COLO668 (cell line): ENCODE measurements at regions not wholly inside any gene's neighbourhood (a gene's known extent, or its start where the extent isn't known, plus 50 kb on each side); places are given as distances from the start of the nearest gene placed in this dataset.
"Not testable (repeated sequence)": the region's sequence is repeated elsewhere in the genome, so short reads cannot be mapped to it uniquely, and the experiment has no call there.

ENCODE experiments used
- DNase-seq: peaks from one replicate; lab custom pipeline; 2025; ENCODE audit not compliant: unreplicated experiment; lab: John Stamatoyannopoulos, UW

DNA sequence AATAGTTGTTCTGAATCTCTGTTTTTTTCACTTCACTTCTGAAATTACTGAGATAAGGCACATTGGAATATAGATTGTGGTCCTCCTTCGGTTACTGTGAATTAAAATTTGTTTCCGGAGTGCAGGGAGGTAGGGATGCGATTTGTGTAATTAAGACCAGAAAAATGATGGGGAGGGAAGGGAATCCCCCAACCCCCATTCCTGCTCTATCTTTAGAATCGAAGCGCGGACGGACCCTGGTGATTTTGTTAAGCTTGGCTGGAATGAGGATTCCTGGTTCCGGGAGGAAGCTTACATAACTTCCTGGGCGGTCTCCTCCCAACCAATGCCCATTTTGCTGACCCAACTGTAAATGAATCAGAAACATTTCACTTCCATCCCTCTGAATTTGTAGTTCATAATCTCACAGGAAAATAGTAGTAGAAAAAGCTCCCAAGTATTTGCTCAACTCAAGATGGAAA is 220.1 kb upstream of the MSX2 start:
- DNase-seq: no peak

DNA sequence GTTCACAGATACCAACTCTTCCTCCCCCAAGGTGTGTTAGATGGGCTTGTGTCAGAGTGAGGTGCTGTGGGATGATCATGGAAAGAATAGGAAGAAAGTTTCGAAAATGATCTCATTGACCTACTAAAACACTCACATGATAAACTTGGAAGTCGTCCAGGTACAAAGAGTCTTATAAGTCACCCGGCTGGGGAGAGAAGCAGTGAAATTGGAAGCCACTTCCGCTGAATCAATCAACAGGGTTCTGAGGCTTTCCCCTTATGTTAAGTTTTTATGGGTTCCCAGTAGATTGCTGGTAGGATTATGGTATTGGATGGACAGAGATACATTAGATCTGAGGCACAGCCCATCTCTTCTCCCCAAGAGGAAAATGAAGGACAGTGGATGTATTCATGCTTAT is 218.8 kb upstream of the MSX2 start:
- no peak for DNase-seq

DNA sequence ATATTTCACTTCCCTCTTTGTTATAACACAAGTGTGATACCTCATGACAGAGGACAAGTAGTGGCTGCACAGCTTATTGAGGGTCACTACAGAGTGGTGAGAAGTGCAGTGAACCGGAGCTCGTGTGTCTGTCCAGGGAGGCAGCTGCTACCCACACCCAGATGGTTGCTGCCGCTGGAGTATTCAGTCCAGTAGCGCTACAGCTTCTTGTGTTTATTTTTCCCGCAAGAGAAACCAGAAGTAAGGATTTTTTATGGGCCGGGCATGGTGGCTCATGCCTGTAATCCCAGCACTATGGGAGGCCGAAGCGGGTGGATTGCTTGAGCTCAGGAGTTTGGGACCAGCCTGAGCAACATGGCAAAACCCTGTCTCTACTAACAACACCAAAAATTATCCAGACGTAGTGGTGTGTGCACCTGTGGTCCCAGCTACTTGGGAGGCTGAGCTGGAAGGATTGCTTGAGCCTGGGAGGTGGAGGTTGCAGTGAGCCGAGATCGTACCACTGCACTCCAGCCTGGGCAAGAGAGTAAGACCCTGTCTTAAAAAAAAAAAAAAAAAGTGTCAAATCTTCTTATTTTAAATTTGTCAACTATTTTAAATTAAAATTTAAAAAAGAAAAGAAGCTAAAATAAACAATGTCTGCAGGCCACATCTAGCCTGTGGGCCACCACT is 213.5 kb upstream of the MSX2 start:
- DNase-seq: not testable (repeated sequence)

DNA sequence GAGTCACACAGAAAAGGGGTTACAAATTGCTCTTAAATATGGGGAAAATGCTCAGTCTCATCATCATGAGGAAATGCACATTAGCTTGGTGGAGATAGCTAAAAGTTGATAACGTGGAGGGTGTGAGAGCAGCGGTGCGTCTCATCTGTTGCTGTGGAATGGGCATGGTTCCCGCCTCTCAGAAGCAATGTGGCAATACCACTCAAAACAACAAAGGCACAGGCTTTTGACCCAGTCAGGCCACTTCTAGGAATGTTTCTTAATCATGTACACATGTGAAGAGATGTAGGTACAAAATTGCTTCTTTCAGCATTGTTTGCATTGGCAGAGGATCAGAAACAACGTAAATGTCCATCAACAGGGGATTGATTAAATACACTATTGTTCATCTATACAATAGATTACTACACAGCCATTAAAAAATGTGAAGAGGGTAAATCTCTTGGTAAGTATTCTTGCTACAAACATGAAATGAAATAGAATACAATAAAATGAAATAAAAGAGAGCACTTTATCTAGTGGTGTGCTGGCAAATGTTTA is 212.6 kb upstream of the MSX2 start:
- no peak for DNase-seq

DNA sequence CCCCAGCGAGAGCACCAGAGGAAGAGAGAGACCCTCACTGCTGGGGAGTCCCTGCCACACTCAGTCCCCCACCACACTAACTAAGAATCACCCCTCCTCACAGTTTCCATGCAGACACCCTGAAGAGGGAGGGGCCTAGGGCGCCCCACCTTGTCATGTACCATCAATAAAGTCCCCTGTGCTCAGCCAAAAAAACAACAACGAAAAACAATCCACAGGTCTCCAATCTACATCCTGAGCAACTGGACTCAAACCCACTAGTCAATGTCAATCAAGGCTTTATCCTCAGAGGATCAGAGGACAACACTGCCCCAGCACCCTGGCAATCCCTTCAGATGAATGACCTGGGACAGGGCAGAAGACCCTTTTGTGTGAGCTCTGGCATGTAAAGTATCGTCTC is 210.1 kb upstream of the MSX2 start:
- no peak for DNase-seq

DNA sequence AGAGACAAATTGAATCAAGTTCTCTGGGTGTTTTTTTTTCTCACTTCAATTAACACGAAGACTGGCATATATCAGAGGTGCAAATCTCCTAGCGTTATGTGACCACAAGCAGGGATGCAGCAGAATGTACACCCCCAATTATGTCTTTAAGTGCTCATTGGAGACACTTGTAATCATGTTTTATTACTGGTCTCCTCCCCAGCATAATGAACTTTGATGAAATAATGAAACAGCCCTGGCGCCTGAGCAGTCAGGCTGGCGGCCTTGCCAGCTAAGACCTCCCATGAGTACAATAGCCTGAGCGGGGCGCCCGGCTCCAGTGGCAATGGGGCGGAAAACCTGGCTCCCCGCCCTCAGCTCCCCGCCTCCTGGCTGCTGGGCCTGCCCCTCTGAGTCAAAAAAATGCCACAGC is 209.4 kb upstream of the MSX2 start:
- DNase-seq: no peak

DNA sequence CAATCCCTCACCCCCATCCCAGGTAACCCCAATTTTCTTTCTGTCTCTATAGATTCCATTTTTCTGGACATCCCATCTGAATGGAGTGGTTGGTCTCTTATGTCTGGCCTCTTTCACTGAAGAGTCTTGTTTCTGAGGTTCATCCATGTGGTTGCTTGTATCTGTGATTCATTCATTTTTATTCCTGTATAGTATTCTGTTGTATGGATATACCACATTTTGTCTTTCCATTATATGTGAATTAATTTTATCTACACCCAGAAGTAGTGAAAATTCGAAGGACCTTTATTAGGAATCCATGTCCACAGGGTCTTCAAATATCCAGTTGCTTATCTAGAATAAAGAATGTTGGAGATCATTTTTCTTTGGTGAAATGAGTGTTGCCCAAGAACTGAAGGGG is 207.6 kb upstream of the MSX2 start:
- DNase-seq: no peak

DNA sequence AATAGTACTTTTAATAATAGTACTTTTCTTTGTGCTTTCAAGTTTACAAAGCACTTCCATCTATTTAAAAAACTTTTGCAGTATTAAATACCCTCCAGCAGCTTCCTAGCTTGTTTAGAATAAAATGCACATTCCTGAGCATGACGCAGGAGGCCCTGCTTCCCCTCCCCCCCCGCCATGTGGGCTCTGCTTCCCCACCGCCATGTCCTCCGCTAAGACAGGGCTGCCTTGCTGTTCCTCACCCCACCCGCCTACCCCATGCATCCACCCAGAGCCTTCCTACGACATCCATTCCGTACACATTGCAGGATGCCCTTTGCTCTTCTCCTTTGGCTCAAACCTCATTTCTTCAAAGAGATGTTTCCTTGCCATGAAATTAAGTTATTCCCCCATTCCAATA is 205.9 kb upstream of the MSX2 start:
- DNase-seq: no peak

DNA sequence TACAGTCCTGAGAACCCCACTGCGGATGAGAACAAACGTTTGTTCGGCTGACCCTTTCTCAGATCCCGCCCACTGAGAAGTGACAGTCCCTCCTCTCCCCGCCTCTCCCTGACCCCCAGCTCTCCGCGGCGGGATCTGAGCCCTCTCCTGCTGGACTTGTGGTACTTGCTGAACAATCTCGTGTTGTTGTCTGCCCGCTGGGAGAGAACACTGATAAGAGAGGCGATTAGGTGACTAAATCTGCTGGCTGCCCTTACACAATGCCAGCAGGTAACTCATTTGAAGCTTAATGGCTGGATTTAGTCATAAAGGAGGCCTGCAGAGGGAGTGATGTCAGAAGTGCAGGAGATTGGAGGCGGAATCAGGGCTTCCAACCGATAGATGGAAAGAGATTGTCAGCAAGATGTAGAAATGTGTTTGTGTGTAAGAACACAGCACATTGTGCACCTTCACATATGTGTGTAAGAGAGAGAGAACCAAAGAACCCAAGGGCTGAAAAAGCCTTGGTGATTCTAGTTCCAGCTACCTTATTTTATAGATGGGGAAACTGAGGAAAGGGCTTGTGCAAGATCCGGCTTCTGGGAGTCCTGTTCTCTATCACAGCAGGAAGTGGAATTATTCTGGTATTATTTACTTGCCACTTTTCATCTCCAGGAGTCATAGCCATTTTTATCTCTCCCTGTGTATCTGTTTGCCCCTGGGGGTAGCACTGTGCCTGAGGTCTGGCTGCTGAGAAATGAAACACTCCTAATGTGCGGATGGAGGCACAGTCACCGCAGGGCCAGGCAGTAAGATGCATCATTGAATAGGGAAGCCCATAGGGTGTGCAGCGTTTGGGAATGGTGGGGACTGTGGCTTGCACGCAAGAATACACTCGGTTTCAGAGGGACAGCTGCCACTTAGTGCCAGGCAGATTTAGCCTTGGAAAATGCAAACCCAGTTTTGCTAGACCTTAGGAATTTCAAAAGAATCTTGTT is 203.7 kb upstream of the MSX2 start:
- DNase-seq: no peak

DNA sequence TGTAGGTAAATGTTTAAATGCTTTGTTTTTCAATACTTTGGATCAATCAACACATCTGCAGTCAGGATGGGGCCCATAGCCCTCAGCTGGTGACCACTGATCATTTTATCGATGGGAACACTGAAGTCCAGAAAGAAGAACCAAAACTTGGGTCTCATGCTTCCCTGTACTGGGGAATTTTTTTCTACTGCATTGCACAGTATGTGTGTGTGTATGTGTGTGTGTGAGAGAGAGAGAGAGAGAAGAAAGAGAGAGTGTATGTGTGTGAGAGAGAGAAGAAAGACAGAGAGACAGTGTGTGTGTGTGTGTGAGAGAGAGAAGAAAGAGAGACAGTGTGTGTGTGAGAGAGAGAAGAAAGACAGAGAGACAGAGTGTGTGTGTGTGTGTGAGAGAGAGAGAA is 202.9 kb upstream of the MSX2 start:
- DNase-seq: no peak

DNA sequence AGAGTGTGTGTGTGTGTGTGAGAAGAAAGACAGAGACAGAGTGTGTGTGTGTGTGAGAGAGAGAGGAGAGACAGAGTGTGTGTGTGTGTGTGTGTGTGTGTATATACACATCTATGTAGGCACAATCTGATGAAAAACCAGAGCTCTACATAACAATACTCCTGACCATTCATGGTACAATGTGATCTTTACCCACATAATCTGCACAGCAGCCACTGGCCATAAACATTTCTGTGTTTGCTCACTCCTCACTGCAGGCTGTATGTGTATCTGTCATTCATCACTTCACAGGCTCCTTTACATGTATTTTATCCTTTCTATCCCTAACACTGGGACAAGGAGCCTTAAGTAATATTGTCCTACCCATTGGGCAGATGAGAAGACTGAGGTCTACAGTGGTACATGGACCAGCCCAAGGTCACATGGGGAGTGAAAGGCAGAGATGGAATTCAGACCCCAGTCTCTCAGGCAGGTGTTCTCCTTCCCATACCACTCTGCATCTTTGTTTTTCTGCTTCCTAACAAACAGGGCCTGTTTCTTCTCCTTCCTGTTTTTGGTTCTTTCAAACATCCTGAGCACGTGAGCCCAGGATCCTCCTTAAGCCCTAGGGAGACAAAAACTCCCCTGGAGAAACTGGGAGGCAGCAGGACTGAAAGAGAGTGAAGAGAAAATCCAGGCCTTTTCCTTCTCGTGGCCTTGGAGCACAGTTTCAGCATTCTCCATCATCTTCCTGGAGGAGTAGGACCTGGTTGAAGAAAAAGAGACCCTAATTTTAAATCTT is 201.7 kb upstream of the MSX2 start:
- no peak for DNase-seq

DNA sequence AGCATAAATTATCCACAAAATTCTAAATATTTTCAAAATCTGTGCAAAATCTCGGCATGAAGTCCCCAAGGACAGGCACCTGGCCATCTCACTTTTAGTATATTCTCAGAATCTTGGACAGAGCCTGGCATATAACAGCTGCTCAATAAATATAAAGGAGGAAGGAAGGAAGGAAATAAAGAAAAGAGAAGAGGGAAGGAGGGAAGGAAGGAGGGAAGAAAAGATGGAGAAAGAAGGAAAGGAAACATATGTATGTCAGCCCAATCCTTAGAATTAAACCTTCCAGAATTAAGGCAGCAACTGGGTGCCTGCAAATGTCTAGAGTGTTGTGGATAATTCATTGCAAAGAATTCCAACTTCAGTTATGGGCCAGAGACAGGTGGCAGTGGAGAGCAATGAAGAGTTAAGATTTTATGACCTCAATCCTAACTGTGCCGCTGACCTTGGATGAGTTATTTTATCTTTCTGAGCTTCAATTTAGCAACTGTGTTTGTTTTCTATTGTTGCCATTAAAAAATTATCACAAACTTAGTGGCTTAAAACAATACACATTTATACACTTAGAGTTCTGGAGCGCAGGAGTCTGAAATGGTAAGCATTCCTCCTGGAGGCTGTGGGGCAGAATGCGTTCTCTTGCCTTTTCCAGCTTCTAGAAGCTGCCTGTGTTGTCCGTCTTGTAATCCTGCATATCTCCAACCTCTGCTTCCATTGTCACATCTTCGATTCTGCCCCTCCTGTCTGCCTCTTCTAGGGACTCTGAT is 200.9 kb upstream of the MSX2 start:
- DNase-seq: no peak

DNA sequence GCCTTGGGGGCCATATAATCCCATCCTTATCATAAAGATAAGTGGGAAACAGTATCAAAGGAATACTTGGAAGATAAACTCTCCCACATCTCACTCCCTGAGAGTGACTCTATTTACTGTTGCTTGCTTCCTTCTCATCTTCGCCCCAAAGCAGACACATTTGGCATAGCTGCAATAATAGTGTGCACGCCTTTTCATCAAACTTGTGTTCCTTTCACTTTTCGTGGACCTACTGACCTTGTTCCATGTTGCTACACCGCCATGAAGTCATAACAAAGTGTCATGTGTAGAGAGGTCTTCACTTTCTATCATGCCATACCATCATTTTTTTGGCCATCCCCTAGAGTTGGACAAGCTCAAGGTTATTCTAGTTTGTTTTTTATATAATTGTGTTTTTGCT is 200.0 kb upstream of the MSX2 start:
- no peak for DNase-seq

DNA sequence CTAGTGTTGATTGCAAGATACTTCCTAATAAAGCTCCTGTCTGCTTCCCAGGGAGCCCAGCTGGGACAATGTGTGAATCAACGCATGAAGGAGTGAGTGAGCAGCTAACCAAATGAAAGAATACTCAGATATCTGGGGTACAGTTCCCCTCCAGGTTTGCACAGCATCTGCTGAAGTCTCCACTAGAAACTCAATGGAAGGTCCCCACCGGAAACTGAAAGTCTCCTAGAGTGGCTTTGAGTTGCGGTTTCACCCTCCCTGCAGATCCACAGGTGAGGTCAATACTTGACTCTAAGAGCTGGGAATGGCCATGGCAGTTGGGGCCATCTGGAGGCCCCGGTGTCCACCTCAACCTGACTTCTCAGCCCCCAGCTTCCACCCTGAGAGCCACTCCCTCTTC is 198.2 kb upstream of the MSX2 start:
- no peak for DNase-seq

DNA sequence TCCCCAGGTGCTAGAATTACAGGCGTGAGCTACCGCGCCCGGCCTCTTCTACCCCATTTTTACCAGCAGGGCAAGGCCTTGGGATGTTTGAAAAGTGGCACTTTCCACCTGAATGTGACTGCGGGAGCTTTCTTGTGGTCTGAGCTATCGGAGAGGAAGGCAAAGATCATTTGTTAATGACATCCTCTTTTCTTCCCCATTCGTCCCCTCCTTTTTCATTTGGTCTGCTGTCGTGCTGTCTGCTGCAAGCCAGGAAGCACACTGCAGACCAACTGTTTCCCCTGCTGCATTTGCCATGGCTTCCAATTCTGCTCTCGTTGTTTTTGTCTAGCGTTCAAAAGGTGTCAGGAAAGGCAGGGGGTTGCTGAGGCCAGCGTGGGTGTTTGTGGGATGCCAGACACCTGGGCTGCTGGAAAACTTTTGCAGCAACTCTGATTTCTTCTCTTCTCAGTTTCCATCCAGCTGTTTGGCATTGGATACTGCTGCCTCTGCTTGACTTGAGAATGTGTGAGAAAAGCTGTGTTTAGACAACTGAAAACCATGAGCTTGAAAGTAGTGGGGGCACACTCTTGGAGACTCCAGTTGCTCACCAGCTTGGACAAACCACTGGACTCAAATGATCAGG is 196.4 kb upstream of the MSX2 start:
- no peak for DNase-seq

DNA sequence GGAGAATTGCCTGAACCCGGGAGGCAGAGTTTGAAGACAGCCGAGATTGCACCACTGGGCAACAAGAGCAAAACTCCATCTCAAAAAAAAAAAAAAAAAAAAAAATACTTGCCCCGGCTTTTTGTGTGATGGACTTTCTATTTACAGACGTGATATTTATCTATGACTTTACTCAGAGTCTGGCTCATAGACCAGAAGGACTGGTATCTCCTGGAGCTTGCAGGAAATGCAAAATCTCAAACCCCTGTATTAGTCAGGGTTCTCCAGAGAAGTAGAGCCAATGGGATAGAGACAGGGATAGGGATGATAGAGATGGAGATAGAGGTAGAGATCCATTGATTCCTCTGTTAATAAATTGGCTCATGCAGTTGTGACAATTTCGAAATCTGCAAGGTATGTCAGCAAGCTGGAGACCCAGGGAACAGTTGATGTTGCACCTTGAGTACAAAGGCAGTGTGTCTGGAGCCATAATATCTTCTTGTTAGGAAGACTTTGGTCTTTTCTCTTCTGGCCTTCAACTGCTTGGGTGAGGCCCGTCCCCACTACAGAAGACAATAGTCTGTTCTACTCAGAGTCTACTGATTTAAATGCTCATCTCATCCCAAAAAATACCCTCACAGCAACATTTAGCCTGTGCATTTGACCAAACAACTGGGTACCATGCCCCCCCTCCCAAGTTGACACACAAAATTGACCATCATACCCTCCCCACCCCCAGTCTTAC is 195.4 kb upstream of the MSX2 start:
- DNase-seq: no peak

DNA sequence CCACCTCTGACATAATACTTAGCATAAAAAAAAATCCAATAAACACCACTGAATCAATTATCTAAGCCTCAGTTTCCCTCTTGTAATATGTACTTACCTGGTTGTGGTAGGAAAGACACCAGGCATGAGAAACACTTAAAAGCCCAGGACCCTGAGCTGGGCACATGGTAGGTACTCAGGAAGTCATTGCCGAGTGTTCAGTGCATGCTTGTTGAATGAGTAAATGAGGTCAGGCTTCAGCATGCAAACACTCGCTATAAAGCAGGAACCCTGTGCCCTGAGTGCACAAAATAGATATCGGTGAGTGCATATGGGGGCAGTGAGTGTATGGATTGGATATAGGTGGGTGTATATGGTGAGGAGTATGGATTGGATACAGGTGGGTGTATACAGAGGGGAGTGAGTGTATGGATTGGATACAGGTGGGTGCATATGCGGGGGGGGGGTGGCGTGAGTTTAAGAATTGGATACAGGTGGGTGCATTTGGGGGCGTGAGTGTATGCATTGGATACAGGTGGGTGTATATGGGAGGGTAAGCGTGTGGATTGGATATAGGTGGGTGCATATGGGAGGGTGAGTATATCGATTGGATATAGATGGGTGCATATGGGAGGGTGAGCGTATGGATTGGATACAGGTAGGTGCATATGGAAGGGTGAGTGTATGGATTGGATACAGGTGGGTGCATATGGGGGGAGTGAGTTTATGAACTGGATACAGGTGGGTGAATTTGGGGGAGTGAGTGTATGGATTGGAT is 194.3 kb upstream of the MSX2 start:
- no peak for DNase-seq

DNA sequence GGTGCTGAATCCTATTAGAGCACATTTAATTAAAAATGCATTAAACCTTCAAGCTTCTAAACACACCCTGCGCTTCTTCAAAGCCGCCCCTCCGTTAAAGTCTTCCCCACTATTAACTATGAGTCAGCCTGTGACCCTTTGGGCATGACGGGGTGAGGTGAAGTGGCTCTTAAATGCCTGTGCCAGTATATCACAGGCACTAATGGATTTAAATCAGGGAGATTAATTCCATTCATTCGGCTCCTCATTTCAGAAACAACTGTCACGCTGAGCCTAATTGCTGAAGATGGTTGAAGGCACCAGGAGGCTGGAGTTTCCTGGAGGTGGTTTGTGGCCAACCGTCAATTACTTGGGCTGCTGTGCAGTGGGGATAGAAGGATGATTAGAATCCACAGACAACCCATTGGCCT is 192.6 kb upstream of the MSX2 start:
- no peak for DNase-seq
